GM18511 (cell line): ENCODE measurements at regions not wholly inside any gene's neighbourhood (a gene's known extent, or its start where the extent isn't known, plus 50 kb on each side); places are given as distances from the start of the nearest gene placed in this dataset.
"Not testable (repeated sequence)": the region's sequence is repeated elsewhere in the genome, so short reads cannot be mapped to it uniquely, and the experiment has no call there.

Experiments
- ATAC-seq: cut with Tn5 transposase; IDR thresholded peaks from one replicate; pipeline ENCODE4 v1.9.1; 2021; ENCODE audit warnings: mild to moderate bottlenecking, moderate library complexity; ENCODE audit not compliant: unreplicated experiment

GRCh38 chr4:144366425-144366824, 225.9 kb upstream of the GYPA start:
- ATAC-seq: no peak

GRCh38 chr4:144371485-144371884, 231.0 kb upstream of the GYPA start:
- ATAC-seq: no peak

GRCh38 chr4:144374065-144374464, 233.5 kb upstream of the GYPA start:
- peak; percentile 92 for ATAC-seq

- no peak for ATAC-seq
Observed at GRCh38 chr4:144376866-144377265, 236.3 kb upstream of the GYPA start.

GRCh38 chr4:144384408-144384807, 243.9 kb upstream of the GYPA start:
- no peak for ATAC-seq

GRCh38 chr4:144399927-144400326, 246.0 kb upstream of the HHIP start:
- peak; percentile 92 for ATAC-seq

GRCh38 chr4:144402176-144402575, 243.8 kb upstream of the HHIP start:
- no peak for ATAC-seq

- ATAC-seq: no peak
Observed at GRCh38 chr4:144402999-144403398, 243.0 kb upstream of the HHIP start.

GRCh38 chr4:144403893-144404292, 242.1 kb upstream of the HHIP start:
- ATAC-seq: no peak

- ATAC-seq: no peak
Observed at GRCh38 chr4:144409525-144409924, 236.4 kb upstream of the HHIP start.

- ATAC-seq: peak; percentile 46
Observed at GRCh38 chr4:144410230-144410783, 235.6 kb upstream of the HHIP start.

GRCh38 chr4:144411119-144411518, 234.8 kb upstream of the HHIP start:
- ATAC-seq: peak; percentile 48

GRCh38 chr4:144411700-144412099, 234.3 kb upstream of the HHIP start:
- ATAC-seq: no peak

GRCh38 chr4:144421056-144421455, 224.9 kb upstream of the HHIP start:
- ATAC-seq: no peak

- no peak for ATAC-seq
Observed at GRCh38 chr4:144421839-144422565, 224.0 kb upstream of the HHIP start.

- ATAC-seq: no peak
Observed at GRCh38 chr4:144423930-144424329, 222.0 kb upstream of the HHIP start.

- ATAC-seq: not testable (repeated sequence)
Observed at GRCh38 chr4:144426023-144426422, 219.9 kb upstream of the HHIP start.

GRCh38 chr4:144442713-144443112, 203.2 kb upstream of the HHIP start:
- no peak for ATAC-seq

GRCh38 chr4:144449611-144450010, 196.3 kb upstream of the HHIP start:
- no peak for ATAC-seq

GRCh38 chr4:144450526-144450925, 195.4 kb upstream of the HHIP start:
- no peak for ATAC-seq

GRCh38 chr4:144451766-144452450, 194.0 kb upstream of the HHIP start:
- ATAC-seq: no peak

GRCh38 chr4:144456196-144456595, 189.8 kb upstream of the HHIP start:
- ATAC-seq: no peak
